PC-3 (cell line): ENCODE measurements at regions not wholly inside any gene's neighbourhood (a gene's known extent, or its start where the extent isn't known, plus 50 kb on each side); places are given as distances from the start of the nearest gene placed in this dataset.

Experiments used
- EZH2 ChIP-seq: fragments of 300-600 bp; sonication (generic); IDR thresholded peaks from one replicate; pipeline ENCODE4 v1.6.1; 2017; ENCODE audit warnings: antibody characterized with exemption, mild to moderate bottlenecking, low read length; ENCODE audit not compliant: unreplicated experiment
- TF ChIP-seq, protein P1 (sequence below): fragments of 300-600 bp; sonication (generic); conservative IDR thresholded peaks from 2 replicates; pipeline ENCODE4 v1.5.1; 2017; ENCODE audit warnings: antibody characterized with exemption, low read depth, mild to moderate bottlenecking, low read length

DNA sequence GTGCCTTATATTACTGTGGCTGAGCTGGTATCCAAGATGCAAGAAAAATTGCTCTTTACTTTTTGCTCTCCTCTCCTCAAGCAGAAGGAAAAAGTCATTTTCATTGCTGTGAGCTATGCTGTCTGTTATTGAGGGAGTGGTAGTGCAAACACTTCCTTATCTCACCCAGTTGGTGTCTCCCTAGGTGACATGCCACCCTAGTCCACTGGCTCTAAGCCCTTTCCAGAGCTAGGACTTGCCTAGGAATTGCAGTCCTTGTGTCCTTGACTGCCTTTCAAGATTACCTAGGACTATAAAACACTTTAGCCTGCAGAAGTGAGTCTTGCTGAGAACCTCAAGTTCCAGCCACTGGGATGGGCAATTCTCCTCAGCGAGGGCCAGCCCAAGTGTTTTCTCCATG, 458.3 kb downstream of the MRPL39 start:
- TF ChIP-seq, protein P1, sequence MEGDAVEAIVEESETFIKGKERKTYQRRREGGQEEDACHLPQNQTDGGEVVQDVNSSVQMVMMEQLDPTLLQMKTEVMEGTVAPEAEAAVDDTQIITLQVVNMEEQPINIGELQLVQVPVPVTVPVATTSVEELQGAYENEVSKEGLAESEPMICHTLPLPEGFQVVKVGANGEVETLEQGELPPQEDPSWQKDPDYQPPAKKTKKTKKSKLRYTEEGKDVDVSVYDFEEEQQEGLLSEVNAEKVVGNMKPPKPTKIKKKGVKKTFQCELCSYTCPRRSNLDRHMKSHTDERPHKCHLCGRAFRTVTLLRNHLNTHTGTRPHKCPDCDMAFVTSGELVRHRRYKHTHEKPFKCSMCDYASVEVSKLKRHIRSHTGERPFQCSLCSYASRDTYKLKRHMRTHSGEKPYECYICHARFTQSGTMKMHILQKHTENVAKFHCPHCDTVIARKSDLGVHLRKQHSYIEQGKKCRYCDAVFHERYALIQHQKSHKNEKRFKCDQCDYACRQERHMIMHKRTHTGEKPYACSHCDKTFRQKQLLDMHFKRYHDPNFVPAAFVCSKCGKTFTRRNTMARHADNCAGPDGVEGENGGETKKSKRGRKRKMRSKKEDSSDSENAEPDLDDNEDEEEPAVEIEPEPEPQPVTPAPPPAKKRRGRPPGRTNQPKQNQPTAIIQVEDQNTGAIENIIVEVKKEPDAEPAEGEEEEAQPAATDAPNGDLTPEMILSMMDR, result no peak
- TF ChIP-seq EZH2, result no peak
